Right lobe of liver (tissue), 6 donors: ENCODE measurements at regions not wholly inside any gene's neighbourhood (a gene's known extent, or its start where the extent isn't known, plus 50 kb on each side); places are given as distances from the start of the nearest gene placed in this dataset.

ENCODE experiments used
- ATAC-seq, 4 donors: fragments of 200-7000 bp; cut with Tn5 transposase; one replicate each; pipeline ENCODE4 v1.9.1; 2020; ENCODE audit warnings: mild to moderate bottlenecking in 4 of 4, moderate library complexity in 4 of 4
- DNase-seq, 3 donors: peaks; one replicate each; pipeline ENCODE4 v3.0.0-alpha.2; 2020
- H3K27ac ChIP-seq, 3 donors: fragments of 200-600 bp; one replicate each; pipeline ENCODE4 v1.8.0; 2022
- H3K27me3 ChIP-seq, 2 donors: fragments of 200-600 bp; one replicate each; pipeline ENCODE4 v1.8.0; 2022
- H3K36me3 ChIP-seq, 4 donors: fragments of 200-600 bp; sonication (generic) in 1 of 4; one replicate each; pipeline versions ENCODE4 v1.5.1 to v1.8.0; 2017 to 2022; ENCODE audit warnings: control low read depth in 1 of 4
- H3K4me1 ChIP-seq, 4 donors: fragments of 200-600 bp; sonication (generic) in 1 of 4; one replicate each; pipeline versions ENCODE4 v1.5.1 to v1.8.0; 2017 to 2022; ENCODE audit warnings: control low read depth in 1 of 4
- H3K4me3 ChIP-seq, 3 donors: fragments of 200-600 bp; one replicate each; pipeline ENCODE4 v1.8.0; 2022
- H3K9me3 ChIP-seq, 4 donors: fragments of 200-600 bp; sonication (generic) in 1 of 4; one replicate each; pipeline versions ENCODE4 v1.5.1 to v1.8.0; 2017 to 2022; ENCODE audit warnings: control low read depth in 1 of 4
- POLR2A ChIP-seq: fragments of 450-650 bp; IDR thresholded peaks from one replicate; pipeline ENCODE4 v1.6.1; 2017; ENCODE audit warnings: antibody characterized with exemption, mild to moderate bottlenecking
- WGBS: methylation state at CpG from one replicate; pipeline ENCODE4 v1.1.6; 2018; ENCODE audit warnings: low coverage, low lambda C conversion rate; ENCODE audit not compliant: insufficient coverage; ENCODE audit errors: missing lambda C conversion rate; 5-methylcytosine and 5-hydroxymethylcytosine counted together
- intact Hi-C, 2 donors: fragments of 100-400 bp; cut with DNase I; formaldehyde crosslinking; loops; one replicate each; pipeline versions ENCODE4 v1.11.2 to v1.14.1; 2022
- TF ChIP-seq, protein P1 (sequence below), 4 donors: fragments of 200-600 bp in 3 of 4; fragments of 450-650 bp in 1 of 4; IDR thresholded peaks; one replicate each; pipeline versions ENCODE4 v1.5.1 to v1.8.0; 2016 to 2022; ENCODE audit warnings: antibody characterized with exemption in 4 of 4, mild to moderate bottlenecking in 2 of 4
- donor health status: DM: no; HTN: yes; CAD: no.
- donor health status: DM: no; HTN: no; CAD: no.
- donor health status: DM: no; HTN: no; CAD: no.
- donor health status: DM: no; HTN: yes; CAD: no.
- donor health status: DM: no; HTN: yes; CAD: no.

DNA sequence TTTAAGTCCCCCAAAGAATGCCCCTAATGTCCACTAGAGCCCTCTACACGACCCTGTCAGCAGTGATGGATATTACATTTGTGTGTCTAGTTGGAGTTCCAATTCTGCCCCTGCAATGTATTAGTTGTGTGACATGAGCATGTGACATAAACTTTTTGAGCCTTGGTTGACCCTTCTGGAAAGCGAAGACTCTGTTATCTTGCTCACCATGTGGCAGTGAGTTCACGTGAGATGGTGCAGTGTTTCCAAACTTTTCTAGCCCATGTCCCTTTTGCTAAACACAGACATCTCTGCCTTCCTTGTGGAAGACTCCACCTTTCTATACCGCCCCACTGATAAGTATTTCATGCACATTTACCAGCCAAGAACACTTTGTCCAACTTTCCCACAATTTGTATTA lies 87.0 kb upstream of the BOD1 start:
- no peak overlapping the region for H3K27ac ChIP-seq
- H3K4me3 ChIP-seq: no peak overlapping the region
- 86% methylated on average over 4 of the region's 4 CpGs for WGBS
- intact Hi-C loops: no loop called here
- no peaks in the 10 kb centered on the region for H3K27me3 ChIP-seq
- TF ChIP-seq, protein P1, sequence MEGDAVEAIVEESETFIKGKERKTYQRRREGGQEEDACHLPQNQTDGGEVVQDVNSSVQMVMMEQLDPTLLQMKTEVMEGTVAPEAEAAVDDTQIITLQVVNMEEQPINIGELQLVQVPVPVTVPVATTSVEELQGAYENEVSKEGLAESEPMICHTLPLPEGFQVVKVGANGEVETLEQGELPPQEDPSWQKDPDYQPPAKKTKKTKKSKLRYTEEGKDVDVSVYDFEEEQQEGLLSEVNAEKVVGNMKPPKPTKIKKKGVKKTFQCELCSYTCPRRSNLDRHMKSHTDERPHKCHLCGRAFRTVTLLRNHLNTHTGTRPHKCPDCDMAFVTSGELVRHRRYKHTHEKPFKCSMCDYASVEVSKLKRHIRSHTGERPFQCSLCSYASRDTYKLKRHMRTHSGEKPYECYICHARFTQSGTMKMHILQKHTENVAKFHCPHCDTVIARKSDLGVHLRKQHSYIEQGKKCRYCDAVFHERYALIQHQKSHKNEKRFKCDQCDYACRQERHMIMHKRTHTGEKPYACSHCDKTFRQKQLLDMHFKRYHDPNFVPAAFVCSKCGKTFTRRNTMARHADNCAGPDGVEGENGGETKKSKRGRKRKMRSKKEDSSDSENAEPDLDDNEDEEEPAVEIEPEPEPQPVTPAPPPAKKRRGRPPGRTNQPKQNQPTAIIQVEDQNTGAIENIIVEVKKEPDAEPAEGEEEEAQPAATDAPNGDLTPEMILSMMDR (IDR thresholded peaks at IDR 0.05): no peak
- no peak for TF ChIP-seq POLR2A
- ATAC-seq (no peak), DNase-seq (no peak)
- no peaks in the 10 kb centered on the region for H3K36me3 ChIP-seq
- no peaks in the 10 kb centered on the region for H3K9me3 ChIP-seq
- no peaks in the 10 kb centered on the region for H3K4me1 ChIP-seq

DNA sequence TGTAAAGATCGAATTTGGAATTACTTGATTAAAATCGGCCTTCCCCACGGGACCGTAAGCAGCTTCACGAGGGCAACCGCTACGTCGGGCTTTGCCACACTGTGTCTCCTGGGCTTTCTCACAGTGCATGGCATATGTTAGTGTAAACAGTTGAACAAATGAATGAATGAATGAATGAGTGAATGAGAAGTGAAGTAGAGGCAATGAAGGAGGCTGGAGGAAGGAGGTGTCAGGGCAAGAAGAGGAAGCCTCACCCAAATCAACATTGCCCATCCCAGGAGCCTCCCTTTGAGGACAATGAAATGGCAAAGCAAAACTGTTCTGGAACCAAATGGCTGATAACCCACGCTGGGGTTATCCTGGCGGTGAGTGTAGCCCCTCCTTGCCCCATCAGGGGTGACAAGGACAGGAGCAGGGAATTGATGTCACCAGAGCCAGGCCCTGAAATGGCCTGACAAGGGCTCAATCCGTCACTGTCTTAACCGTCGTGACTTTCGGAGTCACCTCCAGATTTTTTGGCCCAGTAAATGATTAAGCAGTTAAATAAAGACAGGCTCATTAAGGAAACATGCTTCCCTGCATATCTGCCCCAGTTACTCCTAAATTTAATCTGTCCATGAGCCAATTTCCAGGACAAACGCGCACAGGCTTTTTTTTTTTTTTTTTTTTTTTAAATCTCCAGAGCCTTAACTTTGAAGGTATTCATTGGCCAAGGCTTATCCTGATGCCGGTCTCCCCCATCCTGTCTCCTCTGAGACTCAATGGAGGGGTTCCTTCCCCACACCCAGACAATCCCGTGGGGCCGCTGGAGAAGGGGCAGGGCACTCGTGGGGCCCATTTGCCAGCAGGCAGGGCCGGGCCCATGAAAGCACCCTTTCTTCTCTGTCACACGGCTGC lies 88.4 kb upstream of the BOD1 start:
- H3K4me3 ChIP-seq: no peak overlapping the region
- ATAC-seq (no peak), DNase-seq (no peak)
- H3K27ac ChIP-seq: no peak overlapping the region
- H3K36me3 ChIP-seq: no peaks in the 10 kb centered on the region
- no peaks in the 10 kb centered on the region for H3K27me3 ChIP-seq
- TF ChIP-seq, protein P1 (IDR thresholded peaks at IDR 0.05): no peak
- TF ChIP-seq POLR2A: no peak
- no peaks in the 10 kb centered on the region for H3K9me3 ChIP-seq
- intact Hi-C loops: no loop called here
- 86% methylated on average over 14 of the region's 22 CpGs for WGBS
- no peaks in the 10 kb centered on the region for H3K4me1 ChIP-seq

DNA sequence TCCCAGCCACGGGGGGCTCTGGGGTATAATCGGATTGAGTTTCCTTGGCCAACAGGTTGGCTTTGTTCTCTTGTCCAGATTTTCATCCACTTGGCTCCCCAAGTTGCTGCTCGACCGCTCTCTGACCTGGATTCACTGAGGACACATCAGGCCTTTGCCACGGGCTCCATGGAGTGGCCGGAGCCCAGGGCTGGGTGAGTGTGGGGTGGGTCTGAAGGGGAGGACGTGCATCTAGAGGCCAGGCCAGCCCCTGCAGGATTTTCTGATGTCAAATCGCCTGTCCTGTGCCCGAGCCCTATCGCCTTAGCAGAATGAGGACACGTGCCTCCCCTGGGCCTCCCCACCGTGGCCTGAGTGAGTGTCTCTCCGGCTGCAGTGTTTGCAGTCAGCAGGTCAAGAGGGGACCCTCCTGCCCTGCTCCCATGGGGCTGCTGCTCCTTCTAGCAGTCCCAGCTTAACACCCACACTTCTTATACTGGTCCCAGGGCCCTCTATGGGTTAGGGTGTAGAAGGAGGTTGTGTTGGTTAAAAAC lies 89.1 kb upstream of the BOD1 start:
- no peak overlapping the region for H3K27ac ChIP-seq
- H3K27me3 ChIP-seq: no peaks in the 10 kb centered on the region
- no CpG with 5 or more reads among the region's 13 CpGs for WGBS
- H3K4me1 ChIP-seq: no peaks in the 10 kb centered on the region
- no peaks in the 10 kb centered on the region for H3K36me3 ChIP-seq
- no peak overlapping the region for H3K4me3 ChIP-seq
- no peaks in the 10 kb centered on the region for H3K9me3 ChIP-seq
- ATAC-seq (no peak), DNase-seq (no peak)
- intact Hi-C loops: no loop called here
- TF ChIP-seq POLR2A: no peak
- TF ChIP-seq, protein P1 (IDR thresholded peaks at IDR 0.05): no peak

DNA sequence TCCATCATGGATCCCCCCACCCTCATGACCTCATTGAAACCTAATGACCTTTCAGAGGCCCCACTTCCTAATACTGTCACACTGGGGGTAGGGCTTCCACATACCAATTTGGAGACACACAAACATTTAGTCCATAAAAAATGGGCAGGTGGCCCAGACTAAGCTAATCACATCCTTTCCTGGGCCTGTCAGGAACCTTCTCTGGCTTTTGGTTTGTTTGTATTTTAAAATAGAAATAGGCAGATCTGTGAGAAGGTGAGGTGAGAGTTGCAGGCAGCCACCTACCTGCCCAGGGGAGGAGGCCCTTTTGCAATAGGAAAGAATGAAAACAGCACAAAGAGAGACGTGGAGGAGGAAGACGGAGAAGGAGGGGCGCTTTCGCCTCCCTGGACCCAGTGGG lies 90.2 kb upstream of the BOD1 start:
- TF ChIP-seq, protein P1 (IDR thresholded peaks at IDR 0.05): no peak
- TF ChIP-seq POLR2A: no peak
- intact Hi-C loops: no loop called here
- Histone ChIP-seq H3K27ac (no peak overlapping the region), H3K9me3 (no peaks in the 10 kb centered on the region), H3K4me3 (no peak overlapping the region), H3K27me3 (no peaks in the 10 kb centered on the region), H3K36me3 (no peaks in the 10 kb centered on the region), H3K4me1 (no peaks in the 10 kb centered on the region)
- 67% methylated on average over 4 of the region's 4 CpGs for WGBS
- no peak for DNase-seq
- ATAC-seq: peak in 1 of 4 donors; percentile 78
